ENCODE measurements at regions not wholly inside any gene's neighbourhood (a gene's known extent, or its start where the extent isn't known, plus 50 kb on each side); places are given as distances from the start of the nearest gene placed in this dataset.

DNA sequence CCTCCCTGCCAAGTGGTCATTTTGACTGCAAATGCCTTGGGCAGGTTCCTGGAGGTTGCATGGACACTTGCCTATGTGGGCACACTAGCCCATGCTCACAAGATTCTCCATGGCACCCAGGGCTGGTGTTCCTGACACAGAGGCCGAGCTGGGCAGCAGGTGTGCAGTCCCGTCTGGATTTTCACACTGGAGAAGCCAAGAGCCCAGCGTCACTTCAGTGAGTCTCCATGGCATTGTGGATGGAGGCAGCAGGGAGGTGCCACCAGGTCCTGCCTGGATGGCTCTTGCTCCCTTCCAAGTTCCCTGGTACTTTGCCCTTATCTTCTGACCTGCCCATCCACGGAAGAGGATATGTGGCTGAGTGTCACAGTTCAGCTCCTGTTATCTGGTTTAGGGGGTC, 63.7 kb upstream of the PLCL2 start:
- TF ChIP-seq CTCF (IDR thresholded peaks at IDR 0.05) (no peak), ZFX (IDR thresholded peaks at IDR 0.05; ENCODE audit: borderline replicate concordance) (no peak)
